ENCODE measurements at regions not wholly inside any gene's neighbourhood (a gene's known extent, or its start where the extent isn't known, plus 50 kb on each side); places are given as distances from the start of the nearest gene placed in this dataset.

DNA sequence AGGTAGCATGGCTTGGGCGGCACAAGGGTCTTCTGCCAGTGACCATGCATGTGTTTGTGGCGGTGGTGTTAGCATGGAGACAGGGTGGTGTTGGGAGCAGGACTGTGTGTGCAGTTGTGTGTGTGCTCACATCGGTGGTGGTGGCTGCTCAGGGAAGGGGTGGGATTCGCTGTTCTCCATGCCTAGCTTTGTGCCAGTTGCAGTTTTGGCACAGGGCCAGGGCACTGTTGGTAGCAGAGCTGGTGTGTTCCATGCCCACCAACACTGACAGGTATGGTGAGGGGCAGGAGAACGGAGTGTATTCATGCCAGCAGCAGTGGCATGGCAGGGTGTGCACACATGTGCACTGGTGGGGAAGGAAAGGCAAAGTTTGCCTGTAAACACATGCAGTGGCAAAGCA is 77.3 kb upstream of the TEKT1 start:
- WGBS (ENCODE audit: missing lambda C conversion rate): 77% methylated on average over 5 of the region's 5 CpGs

DNA sequence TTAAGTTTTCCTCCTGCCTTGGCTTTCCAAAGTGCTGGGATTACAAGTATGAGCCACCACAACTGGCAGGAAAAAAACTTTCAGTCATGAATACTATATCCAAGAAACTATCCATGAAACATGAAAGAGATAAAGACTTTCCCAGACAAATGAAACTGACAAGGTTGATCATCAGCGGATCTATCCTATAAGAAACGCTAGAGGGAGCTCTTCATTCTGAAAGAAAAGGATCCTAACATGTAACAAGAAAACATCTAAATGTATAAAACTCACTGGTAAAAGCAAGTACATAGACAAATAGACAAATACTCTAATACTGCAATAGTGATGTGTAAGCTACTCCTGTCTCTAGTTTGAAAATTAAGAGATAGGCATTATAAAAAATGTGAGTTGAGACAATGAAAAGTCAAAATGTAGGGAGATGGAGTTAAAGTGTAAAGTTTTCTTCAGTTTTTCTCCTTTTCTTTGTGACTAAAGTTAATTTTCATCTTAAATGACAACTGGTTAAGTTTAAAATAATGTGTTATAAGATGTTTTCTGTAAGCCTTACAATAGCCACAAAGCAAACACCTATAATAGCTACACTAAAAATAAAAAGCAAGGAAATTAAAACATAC is 79.6 kb upstream of the TEKT1 start:
- H3K4me3 ChIP-seq: no peak overlapping the region
- H3K4me2 ChIP-seq: no peak overlapping the region
- DNase-seq (ENCODE audit: low read depth in 1 of 2, low spot score in 1 of 2): peak; percentile 56 to 60
- peak in 1 of 2 experiments; percentile 42; a peak in 1 of 6 replicates for ATAC-seq
- TF ChIP-seq SMC3 (IDR thresholded peaks at IDR 0.05) (peak; percentile 60), RCOR1 (IDR thresholded peaks at IDR 0.05; ENCODE audit: low read depth, low read length) (no peak), HEYL (CRISPR knock-in tag; IDR thresholded peaks at IDR 0.05) (no peak), RARB (CRISPR knock-in tag; IDR thresholded peaks at IDR 0.05) (no peak), ZC3H11A (IDR thresholded peaks at IDR 0.05) (no peak), RAD21 (conservative IDR thresholded peaks at IDR 0.05 in 1 of 2, IDR thresholded peaks at IDR 0.05 in 1 of 2) (peak; percentile 37 to 54; a peak in 3 of 5 replicates)
- TF ChIP-seq, protein P1, sequence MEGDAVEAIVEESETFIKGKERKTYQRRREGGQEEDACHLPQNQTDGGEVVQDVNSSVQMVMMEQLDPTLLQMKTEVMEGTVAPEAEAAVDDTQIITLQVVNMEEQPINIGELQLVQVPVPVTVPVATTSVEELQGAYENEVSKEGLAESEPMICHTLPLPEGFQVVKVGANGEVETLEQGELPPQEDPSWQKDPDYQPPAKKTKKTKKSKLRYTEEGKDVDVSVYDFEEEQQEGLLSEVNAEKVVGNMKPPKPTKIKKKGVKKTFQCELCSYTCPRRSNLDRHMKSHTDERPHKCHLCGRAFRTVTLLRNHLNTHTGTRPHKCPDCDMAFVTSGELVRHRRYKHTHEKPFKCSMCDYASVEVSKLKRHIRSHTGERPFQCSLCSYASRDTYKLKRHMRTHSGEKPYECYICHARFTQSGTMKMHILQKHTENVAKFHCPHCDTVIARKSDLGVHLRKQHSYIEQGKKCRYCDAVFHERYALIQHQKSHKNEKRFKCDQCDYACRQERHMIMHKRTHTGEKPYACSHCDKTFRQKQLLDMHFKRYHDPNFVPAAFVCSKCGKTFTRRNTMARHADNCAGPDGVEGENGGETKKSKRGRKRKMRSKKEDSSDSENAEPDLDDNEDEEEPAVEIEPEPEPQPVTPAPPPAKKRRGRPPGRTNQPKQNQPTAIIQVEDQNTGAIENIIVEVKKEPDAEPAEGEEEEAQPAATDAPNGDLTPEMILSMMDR (IDR thresholded peaks at IDR 0.05): peak; percentile 79
- TF ChIP-seq, protein P2, sequence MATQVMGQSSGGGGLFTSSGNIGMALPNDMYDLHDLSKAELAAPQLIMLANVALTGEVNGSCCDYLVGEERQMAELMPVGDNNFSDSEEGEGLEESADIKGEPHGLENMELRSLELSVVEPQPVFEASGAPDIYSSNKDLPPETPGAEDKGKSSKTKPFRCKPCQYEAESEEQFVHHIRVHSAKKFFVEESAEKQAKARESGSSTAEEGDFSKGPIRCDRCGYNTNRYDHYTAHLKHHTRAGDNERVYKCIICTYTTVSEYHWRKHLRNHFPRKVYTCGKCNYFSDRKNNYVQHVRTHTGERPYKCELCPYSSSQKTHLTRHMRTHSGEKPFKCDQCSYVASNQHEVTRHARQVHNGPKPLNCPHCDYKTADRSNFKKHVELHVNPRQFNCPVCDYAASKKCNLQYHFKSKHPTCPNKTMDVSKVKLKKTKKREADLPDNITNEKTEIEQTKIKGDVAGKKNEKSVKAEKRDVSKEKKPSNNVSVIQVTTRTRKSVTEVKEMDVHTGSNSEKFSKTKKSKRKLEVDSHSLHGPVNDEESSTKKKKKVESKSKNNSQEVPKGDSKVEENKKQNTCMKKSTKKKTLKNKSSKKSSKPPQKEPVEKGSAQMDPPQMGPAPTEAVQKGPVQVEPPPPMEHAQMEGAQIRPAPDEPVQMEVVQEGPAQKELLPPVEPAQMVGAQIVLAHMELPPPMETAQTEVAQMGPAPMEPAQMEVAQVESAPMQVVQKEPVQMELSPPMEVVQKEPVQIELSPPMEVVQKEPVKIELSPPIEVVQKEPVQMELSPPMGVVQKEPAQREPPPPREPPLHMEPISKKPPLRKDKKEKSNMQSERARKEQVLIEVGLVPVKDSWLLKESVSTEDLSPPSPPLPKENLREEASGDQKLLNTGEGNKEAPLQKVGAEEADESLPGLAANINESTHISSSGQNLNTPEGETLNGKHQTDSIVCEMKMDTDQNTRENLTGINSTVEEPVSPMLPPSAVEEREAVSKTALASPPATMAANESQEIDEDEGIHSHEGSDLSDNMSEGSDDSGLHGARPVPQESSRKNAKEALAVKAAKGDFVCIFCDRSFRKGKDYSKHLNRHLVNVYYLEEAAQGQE (IDR thresholded peaks at IDR 0.05): no peak
- 9% methylated on average over 2 of the region's 2 CpGs for WGBS (ENCODE audit: missing lambda C conversion rate)
- peak; percentile 91 for FAIRE-seq
- H3K9me3 ChIP-seq: peaks cover 11% of the 10 kb centered on the region; the same call in 1 of the 3 replicates
- H3K4me1 ChIP-seq: peaks cover 17% of the 10 kb centered on the region
- ChIA-PET CTCF (interaction anchor here (0.6 to 7.0 kb wide), 53 partner anchors 9 to 432 kb away, joined by 3 to 72 read pairs (median 4); partner anchors contain the start of gene TEKT1), POLR2A (interaction anchor here (0.6 to 1.0 kb wide), 3 partner anchors 39 to 404 kb away, joined by 3 to 8 read pairs (median 5); no protein-coding TSS in a partner anchor)
- no peak overlapping the region for H3K27ac ChIP-seq

More for the DNA sequence above, 77.3 kb upstream of the TEKT1 start:
- ChIA-PET POLR2A (no interaction called here), CTCF (interaction anchor here (0.6 to 7.0 kb wide), 9 partner anchors 17 to 243 kb away, joined by 3 to 72 read pairs (median 4); no protein-coding TSS in a partner anchor)
- TF ChIP-seq ESRRA (IDR thresholded peaks at IDR 0.05; ENCODE audit: borderline replicate concordance, low read length) (no peak), ZNF302 (CRISPR knock-in tag; IDR thresholded peaks at IDR 0.05) (no peak), CHD4 (IDR thresholded peaks at IDR 0.05; ENCODE audit: borderline replicate concordance) (no peak), HOXB13 (CRISPR knock-in tag; IDR thresholded peaks at IDR 0.05; ENCODE audit: low read depth) (no peak), FOXS1 (CRISPR knock-in tag; IDR thresholded peaks at IDR 0.05) (no peak), RCOR1 (IDR thresholded peaks at IDR 0.05; ENCODE audit: low read depth, low read length) (no peak), RAD21 (conservative IDR thresholded peaks at IDR 0.05 in 1 of 2, IDR thresholded peaks at IDR 0.05 in 1 of 2) (no peak), CBX8 (IDR thresholded peaks at IDR 0.05) (no peak)
- TF ChIP-seq, protein P3, sequence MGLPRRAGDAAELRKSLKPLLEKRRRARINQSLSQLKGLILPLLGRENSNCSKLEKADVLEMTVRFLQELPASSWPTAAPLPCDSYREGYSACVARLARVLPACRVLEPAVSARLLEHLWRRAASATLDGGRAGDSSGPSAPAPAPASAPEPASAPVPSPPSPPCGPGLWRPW (IDR thresholded peaks at IDR 0.05): no peak
- TF ChIP-seq, protein P4, sequence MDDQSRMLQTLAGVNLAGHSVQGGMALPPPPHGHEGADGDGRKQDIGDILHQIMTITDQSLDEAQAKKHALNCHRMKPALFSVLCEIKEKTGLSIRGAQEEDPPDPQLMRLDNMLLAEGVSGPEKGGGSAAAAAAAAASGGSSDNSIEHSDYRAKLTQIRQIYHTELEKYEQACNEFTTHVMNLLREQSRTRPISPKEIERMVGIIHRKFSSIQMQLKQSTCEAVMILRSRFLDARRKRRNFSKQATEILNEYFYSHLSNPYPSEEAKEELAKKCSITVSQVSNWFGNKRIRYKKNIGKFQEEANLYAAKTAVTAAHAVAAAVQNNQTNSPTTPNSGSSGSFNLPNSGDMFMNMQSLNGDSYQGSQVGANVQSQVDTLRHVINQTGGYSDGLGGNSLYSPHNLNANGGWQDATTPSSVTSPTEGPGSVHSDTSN (IDR thresholded peaks at IDR 0.05): no peak
- TF ChIP-seq, protein P2 (IDR thresholded peaks at IDR 0.05): no peak
- Histone ChIP-seq H3K4me3 (no peak overlapping the region), H3K4me1 (peaks cover 12% of the 10 kb centered on the region), H3K27ac (peak overlapping the region in 1 of 2 experiments; percentile 23; a peak in 2 of 6 replicates), H3K9me3 (no peaks in the 10 kb centered on the region), H3K4me2 (no peak overlapping the region)
- no peak for FAIRE-seq
- DNase-seq (ENCODE audit: low read depth in 1 of 2, low spot score in 1 of 2): no peak
- ATAC-seq: no peak

Data from A549 (cell line).